WTC11 (cell line): ENCODE measurements at regions not wholly inside any gene's neighbourhood (a gene's known extent, or its start where the extent isn't known, plus 50 kb on each side); places are given as distances from the start of the nearest gene placed in this dataset.

Experiments used
- CTCF ChIP-seq: fragments of 200-600 bp; IDR thresholded peaks from 2 replicates; pipeline ENCODE4 v1.8.0; 2022; ENCODE audit warnings: antibody characterized with exemption
- MLX ChIP-seq: sonication (generic); formaldehyde crosslinking; IDR thresholded peaks from 2 replicates; pipeline ENCODE4 v1.8.1; 2023; ENCODE audit warnings: mild to moderate bottlenecking, missing genetic modification reagents, moderate library complexity
- TCF7 ChIP-seq: sonication (generic); formaldehyde crosslinking; IDR thresholded peaks from 2 replicates; pipeline ENCODE4 v1.8.0; 2022; ENCODE audit warnings: mild to moderate bottlenecking, low read depth, missing genetic modification reagents, moderate library complexity
- ZNF232 ChIP-seq: sonication (generic); formaldehyde crosslinking; IDR thresholded peaks from 2 replicates; pipeline ENCODE4 v1.8.0; 2022; ENCODE audit warnings: mild to moderate bottlenecking, missing genetic modification reagents
- ZNF425 ChIP-seq: fragments of 250-450 bp; sonication (Bioruptor Pico); conservative IDR thresholded peaks from 2 replicates; pipeline ENCODE4 v1.9.0; 2021; ENCODE audit warnings: mild to moderate bottlenecking

- TF ChIP-seq ZNF425 (CRISPR knock-in tag) (no peak), TCF7 (CRISPR knock-in tag) (no peak), ZNF232 (CRISPR knock-in tag) (no peak), CTCF (no peak), MLX (CRISPR knock-in tag) (no peak)
Measured at GRCh38 chr18:76188097-76188496, 306.9 kb downstream of the ZNF516 start.
